ENCODE measurements at regions not wholly inside any gene's neighbourhood (a gene's known extent, or its start where the extent isn't known, plus 50 kb on each side); places are given as distances from the start of the nearest gene placed in this dataset.
"Not testable (repeated sequence)": the region's sequence is repeated elsewhere in the genome, so short reads cannot be mapped to it uniquely, and the experiment has no call there.

GRCh38 chr7:149579365-149579764, 81.8 kb upstream of the ZNF746 start:
- H3K4me3 ChIP-seq (ENCODE audit: low read depth in 2 of 2, low read length in 1 of 2); H3K4me1 ChIP-seq (ENCODE audit: control insufficient read depth in 1 of 2, insufficient read depth in 2 of 2, low read depth in 1 of 2, low read length in 1 of 2); H3K9ac ChIP-seq; CTCF ChIA-PET; H4K20me1 ChIP-seq (ENCODE audit: insufficient read depth); H3F3A ChIP-seq (replicated peaks; ENCODE audit: insufficient read depth); H3K27me3 ChIP-seq (ENCODE audit: insufficient read depth); H3K9me3 ChIP-seq; POLR2A ChIA-PET; H3K27ac ChIP-seq (ENCODE audit: low read depth in 2 of 2, low read length in 1 of 2); H3K79me2 ChIP-seq (ENCODE audit: insufficient read depth); H2AFZ ChIP-seq (ENCODE audit: low read depth); H3K9me2 ChIP-seq; DNase-seq; H3K4me2 ChIP-seq: not testable (repeated sequence)
- WGBS (ENCODE audit: low lambda C conversion rate) = 100% methylated on average over 14 of the region's 19 CpGs
- H3K36me3 ChIP-seq (replicated peaks in 1 of 2; ENCODE audit: control insufficient read depth in 1 of 2, insufficient read depth in 2 of 2, low read length in 1 of 2) = peaks cover 24 to 47% of the 10 kb centered on the region in 2 experiments

GRCh38 chr7:149574428-149574827, 76.8 kb upstream of the ZNF746 start:
- H3K36me3 ChIP-seq (replicated peaks in 1 of 2; ENCODE audit: control insufficient read depth in 1 of 2, insufficient read depth in 2 of 2, low read length in 1 of 2) = peaks cover 0 to 29% of the 10 kb centered on the region in 2 experiments
- H3K27me3 ChIP-seq (ENCODE audit: insufficient read depth); H3K4me2 ChIP-seq; H4K20me1 ChIP-seq (ENCODE audit: insufficient read depth); CTCF ChIA-PET; H3F3A ChIP-seq (replicated peaks; ENCODE audit: insufficient read depth); H3K4me3 ChIP-seq (ENCODE audit: low read depth in 2 of 2, low read length in 1 of 2); H2AFZ ChIP-seq (ENCODE audit: low read depth); POLR2A ChIA-PET; H3K27ac ChIP-seq (ENCODE audit: low read depth in 2 of 2, low read length in 1 of 2); DNase-seq; H3K9ac ChIP-seq; H3K79me2 ChIP-seq (ENCODE audit: insufficient read depth); H3K4me1 ChIP-seq (ENCODE audit: control insufficient read depth in 1 of 2, insufficient read depth in 2 of 2, low read depth in 1 of 2, low read length in 1 of 2); H3K9me2 ChIP-seq: not testable (repeated sequence)
- peaks cover 10% of the 10 kb centered on the region; the same call in 1 of the 2 replicates for H3K9me3 ChIP-seq
- WGBS (ENCODE audit: low lambda C conversion rate) = 85% methylated on average over 2 of the region's 2 CpGs

GRCh38 chr7:149573519-149573918, 75.9 kb upstream of the ZNF746 start:
- H3K9me2 ChIP-seq = no peaks in the 10 kb centered on the region
- DNase-seq = no peak
- ChIA-PET POLR2A (no interaction called here), CTCF (no interaction called here)
- H2AFZ ChIP-seq (ENCODE audit: low read depth) = no peak overlapping the region
- H3F3A ChIP-seq (replicated peaks; ENCODE audit: insufficient read depth) = peaks cover 3% of the 10 kb centered on the region
- H3K4me2 ChIP-seq = no peak overlapping the region
- H3K9ac ChIP-seq = no peak overlapping the region
- peaks cover 18% of the 10 kb centered on the region; the same call in 1 of the 2 replicates for H3K9me3 ChIP-seq
- H3K36me3 ChIP-seq (replicated peaks in 1 of 2; ENCODE audit: control insufficient read depth in 1 of 2, insufficient read depth in 2 of 2, low read length in 1 of 2) = peaks cover 0 to 25% of the 10 kb centered on the region in 2 experiments
- H3K27ac ChIP-seq (ENCODE audit: low read depth in 2 of 2, low read length in 1 of 2) = no peak overlapping the region
- no peaks in the 10 kb centered on the region for H3K4me1 ChIP-seq (ENCODE audit: control insufficient read depth in 1 of 2, insufficient read depth in 2 of 2, low read depth in 1 of 2, low read length in 1 of 2)
- peaks cover 4% of the 10 kb centered on the region for H3K79me2 ChIP-seq (ENCODE audit: insufficient read depth)
- no peaks in the 10 kb centered on the region for H3K27me3 ChIP-seq (ENCODE audit: insufficient read depth)
- H4K20me1 ChIP-seq (ENCODE audit: insufficient read depth) = no peaks in the 10 kb centered on the region
- no peak overlapping the region for H3K4me3 ChIP-seq (ENCODE audit: low read depth in 2 of 2, low read length in 1 of 2)
- no peak for TF ChIP-seq CHD2 (IDR thresholded peaks at IDR 0.05; ENCODE audit: low read length, partially characterized antibody)
- WGBS (ENCODE audit: low lambda C conversion rate) = 96% methylated on average over 3 of the region's 3 CpGs

GRCh38 chr7:149572920-149573319, 75.3 kb upstream of the ZNF746 start:
- H3K27ac ChIP-seq (ENCODE audit: low read depth in 2 of 2, low read length in 1 of 2); H4K20me1 ChIP-seq (ENCODE audit: insufficient read depth); POLR2A ChIA-PET; H3K4me2 ChIP-seq; H3F3A ChIP-seq (replicated peaks; ENCODE audit: insufficient read depth); H3K27me3 ChIP-seq (ENCODE audit: insufficient read depth); CTCF ChIA-PET; H3K9ac ChIP-seq; DNase-seq; H2AFZ ChIP-seq (ENCODE audit: low read depth); H3K9me2 ChIP-seq; H3K4me1 ChIP-seq (ENCODE audit: control insufficient read depth in 1 of 2, insufficient read depth in 2 of 2, low read depth in 1 of 2, low read length in 1 of 2); H3K79me2 ChIP-seq (ENCODE audit: insufficient read depth); H3K4me3 ChIP-seq (ENCODE audit: low read depth in 2 of 2, low read length in 1 of 2): not testable (repeated sequence)
- Histone ChIP-seq H3K36me3 (replicated peaks in 1 of 2; ENCODE audit: control insufficient read depth in 1 of 2, insufficient read depth in 2 of 2, low read length in 1 of 2) (peaks cover 4 to 25% of the 10 kb centered on the region in 2 experiments), H3K9me3 (peaks cover 18% of the 10 kb centered on the region; the same call in 1 of the 2 replicates)
- WGBS (ENCODE audit: low lambda C conversion rate) = 96% methylated on average over 8 of the region's 8 CpGs
